ENCODE measurements at regions not wholly inside any gene's neighbourhood (a gene's known extent, or its start where the extent isn't known, plus 50 kb on each side); places are given as distances from the start of the nearest gene placed in this dataset.

- Histone ChIP-seq H3K27me3 (replicated peaks; ENCODE audit: control insufficient read depth, insufficient read depth, low read length) (no peaks in the 10 kb centered on the region), H3K4me3 (replicated peaks; ENCODE audit: low read depth, low read length) (no peak overlapping the region), H3K36me3 (ENCODE audit: control insufficient read depth, insufficient read depth, low read length) (no peaks in the 10 kb centered on the region)
- no peak for TF ChIP-seq CTCF (IDR thresholded peaks at IDR 0.05; ENCODE audit: insufficient read depth, low read length, poor library complexity, severe bottlenecking)
- no peak for DNase-seq (ENCODE audit: extremely low read depth, insufficient read length)
Observed at GRCh38 chr7:133197972-133198544, 54.8 kb upstream of the EXOC4 start.

GRCh38 chr7:133199831-133200230, 53.0 kb upstream of the EXOC4 start:
- no peak for TF ChIP-seq CTCF (IDR thresholded peaks at IDR 0.05; ENCODE audit: insufficient read depth, low read length, poor library complexity, severe bottlenecking)
- no peak for DNase-seq (ENCODE audit: extremely low read depth, insufficient read length)
- H3K27me3 ChIP-seq (replicated peaks; ENCODE audit: control insufficient read depth, insufficient read depth, low read length): no peaks in the 10 kb centered on the region

GRCh38 chr7:133201470-133201869, 51.4 kb upstream of the EXOC4 start:
- no peak overlapping the region for H3K4me3 ChIP-seq (replicated peaks; ENCODE audit: low read depth, low read length)
- no peaks in the 10 kb centered on the region for H3K36me3 ChIP-seq (ENCODE audit: control insufficient read depth, insufficient read depth, low read length)
- DNase-seq (ENCODE audit: extremely low read depth, insufficient read length): no peak
- no peaks in the 10 kb centered on the region for H3K27me3 ChIP-seq (replicated peaks; ENCODE audit: control insufficient read depth, insufficient read depth, low read length)
- TF ChIP-seq CTCF (IDR thresholded peaks at IDR 0.05; ENCODE audit: insufficient read depth, low read length, poor library complexity, severe bottlenecking): no peak

More at GRCh38 chr7:133199831-133200230, 53.0 kb upstream of the EXOC4 start:
- Histone ChIP-seq H3K4me3 (replicated peaks; ENCODE audit: low read depth, low read length) (no peak overlapping the region), H3K36me3 (ENCODE audit: control insufficient read depth, insufficient read depth, low read length) (no peaks in the 10 kb centered on the region)

GRCh38 chr7:133202942-133203341, 49.9 kb upstream of the EXOC4 start:
- no peak for TF ChIP-seq CTCF (IDR thresholded peaks at IDR 0.05; ENCODE audit: insufficient read depth, low read length, poor library complexity, severe bottlenecking)
- Histone ChIP-seq H3K27me3 (replicated peaks; ENCODE audit: control insufficient read depth, insufficient read depth, low read length) (no peaks in the 10 kb centered on the region), H3K36me3 (ENCODE audit: control insufficient read depth, insufficient read depth, low read length) (no peaks in the 10 kb centered on the region), H3K4me3 (replicated peaks; ENCODE audit: low read depth, low read length) (no peak overlapping the region)
- DNase-seq (ENCODE audit: extremely low read depth, insufficient read length): no peak

Data from GM06990 (cell line).